ENCODE measurements at regions not wholly inside any gene's neighbourhood (a gene's known extent, or its start where the extent isn't known, plus 50 kb on each side); places are given as distances from the start of the nearest gene placed in this dataset.

- Mint-ChIP-seq H3K27ac (no peak overlapping the region), H3K4me1 (no peaks in the 10 kb centered on the region), H3K36me3 (no peaks in the 10 kb centered on the region), H3K27me3 (no peaks in the 10 kb centered on the region), H3K9me3 (peaks cover 12% of the 10 kb centered on the region), H3K4me3 (no peak overlapping the region)
- DNase-seq = no peak
- ATAC-seq (ENCODE audit: low read depth) = no peak
- POLR2A ChIA-PET = no interaction called here
Measured at GRCh38 chr11:129573161-129573560, 197.5 kb downstream of the BARX2 start.

GRCh38 chr11:129574431-129574830, 198.8 kb downstream of the BARX2 start:
- H3K27ac Mint-ChIP-seq = no peak overlapping the region
- DNase-seq = no peak
- no peak overlapping the region for H3K4me3 Mint-ChIP-seq
- no peaks in the 10 kb centered on the region for H3K27me3 Mint-ChIP-seq
- POLR2A ChIA-PET = no interaction called here
- H3K4me1 Mint-ChIP-seq = no peaks in the 10 kb centered on the region
- no peaks in the 10 kb centered on the region for H3K36me3 Mint-ChIP-seq
- no peak for ATAC-seq (ENCODE audit: low read depth)
- H3K9me3 Mint-ChIP-seq = peaks cover 6% of the 10 kb centered on the region

- DNase-seq (no peak), ATAC-seq (ENCODE audit: low read depth) (no peak)
- H3K9me3 Mint-ChIP-seq = peaks cover 5% of the 10 kb centered on the region
- no peaks in the 10 kb centered on the region for H3K27me3 Mint-ChIP-seq
- no peak overlapping the region for H3K27ac Mint-ChIP-seq
- POLR2A ChIA-PET = no interaction called here
- no peak overlapping the region for H3K4me3 Mint-ChIP-seq
- H3K36me3 Mint-ChIP-seq = no peaks in the 10 kb centered on the region
- H3K4me1 Mint-ChIP-seq = no peaks in the 10 kb centered on the region
Measured at GRCh38 chr11:129576652-129577051, 201.0 kb downstream of the BARX2 start.

- DNase-seq = no peak
- POLR2A ChIA-PET = no interaction called here
- Mint-ChIP-seq H3K27me3 (no peaks in the 10 kb centered on the region), H3K4me1 (no peaks in the 10 kb centered on the region), H3K27ac (no peak overlapping the region), H3K9me3 (peaks cover 5% of the 10 kb centered on the region), H3K4me3 (no peak overlapping the region), H3K36me3 (no peaks in the 10 kb centered on the region)
- ATAC-seq (ENCODE audit: low read depth) = no peak
Measured at GRCh38 chr11:129578006-129578405, 202.4 kb downstream of the BARX2 start.

- POLR2A ChIA-PET = no interaction called here
- Mint-ChIP-seq H3K27ac (no peak overlapping the region), H3K4me1 (no peaks in the 10 kb centered on the region), H3K4me3 (no peak overlapping the region), H3K9me3 (no peaks in the 10 kb centered on the region), H3K36me3 (no peaks in the 10 kb centered on the region), H3K27me3 (no peaks in the 10 kb centered on the region)
- ATAC-seq (ENCODE audit: low read depth) (no peak), DNase-seq (no peak)
Measured at GRCh38 chr11:129580278-129580677, 204.6 kb downstream of the BARX2 start.

- POLR2A ChIA-PET = no interaction called here
- no peaks in the 10 kb centered on the region for H3K9me3 Mint-ChIP-seq
Measured at GRCh38 chr11:129584316-129584715, 208.7 kb downstream of the BARX2 start.

GRCh38 chr11:129589190-129589860, 213.7 kb downstream of the BARX2 start:
- Mint-ChIP-seq H3K4me1 (no peaks in the 10 kb centered on the region), H3K27ac (no peak overlapping the region), H3K36me3 (no peaks in the 10 kb centered on the region), H3K4me3 (no peak overlapping the region), H3K9me3 (no peaks in the 10 kb centered on the region), H3K27me3 (peaks cover 2% of the 10 kb centered on the region)
- ATAC-seq (ENCODE audit: low read depth) (no peak), DNase-seq (no peak)
- POLR2A ChIA-PET = no interaction called here

More at GRCh38 chr11:129584316-129584715, 208.7 kb downstream of the BARX2 start:
- DNase-seq (no peak), ATAC-seq (ENCODE audit: low read depth) (no peak)
- H3K4me1 Mint-ChIP-seq = no peaks in the 10 kb centered on the region
- no peak overlapping the region for H3K4me3 Mint-ChIP-seq
- H3K27ac Mint-ChIP-seq = no peak overlapping the region
- no peaks in the 10 kb centered on the region for H3K36me3 Mint-ChIP-seq
- no peaks in the 10 kb centered on the region for H3K27me3 Mint-ChIP-seq

- no peak for DNase-seq
- Mint-ChIP-seq H3K4me3 (no peak overlapping the region), H3K27ac (no peak overlapping the region), H3K4me1 (no peaks in the 10 kb centered on the region), H3K27me3 (peaks cover 2% of the 10 kb centered on the region), H3K9me3 (no peaks in the 10 kb centered on the region), H3K36me3 (no peaks in the 10 kb centered on the region)
- POLR2A ChIA-PET = no interaction called here
- no peak for ATAC-seq (ENCODE audit: low read depth)
Measured at GRCh38 chr11:129590030-129590752, 214.5 kb downstream of the BARX2 start.

GRCh38 chr11:129590753-129591475, 215.3 kb downstream of the BARX2 start:
- Mint-ChIP-seq H3K36me3 (no peaks in the 10 kb centered on the region), H3K4me3 (no peak overlapping the region), H3K4me1 (no peaks in the 10 kb centered on the region), H3K9me3 (no peaks in the 10 kb centered on the region), H3K27me3 (peaks cover 2% of the 10 kb centered on the region), H3K27ac (no peak overlapping the region)
- ATAC-seq (ENCODE audit: low read depth) = no peak
- DNase-seq = no peak
- POLR2A ChIA-PET = no interaction called here

- Mint-ChIP-seq H3K4me3 (no peak overlapping the region), H3K4me1 (no peaks in the 10 kb centered on the region), H3K27me3 (peaks cover 2% of the 10 kb centered on the region), H3K36me3 (no peaks in the 10 kb centered on the region), H3K9me3 (no peaks in the 10 kb centered on the region), H3K27ac (no peak overlapping the region)
- ATAC-seq (ENCODE audit: low read depth) (no peak), DNase-seq (no peak)
- POLR2A ChIA-PET = no interaction called here
Measured at GRCh38 chr11:129591527-129591926, 215.9 kb downstream of the BARX2 start.

GRCh38 chr11:129592191-129592590, 216.5 kb downstream of the BARX2 start:
- ATAC-seq (ENCODE audit: low read depth) (no peak), DNase-seq (no peak)
- POLR2A ChIA-PET = no interaction called here
- H3K27me3 Mint-ChIP-seq = peaks cover 2% of the 10 kb centered on the region
- H3K4me1 Mint-ChIP-seq = no peaks in the 10 kb centered on the region
- no peak overlapping the region for H3K4me3 Mint-ChIP-seq
- no peaks in the 10 kb centered on the region for H3K36me3 Mint-ChIP-seq
- H3K27ac Mint-ChIP-seq = no peak overlapping the region
- no peaks in the 10 kb centered on the region for H3K9me3 Mint-ChIP-seq

- Mint-ChIP-seq H3K9me3 (no peaks in the 10 kb centered on the region), H3K4me1 (no peaks in the 10 kb centered on the region), H3K4me3 (no peak overlapping the region), H3K27ac (no peak overlapping the region), H3K27me3 (peaks cover 2% of the 10 kb centered on the region), H3K36me3 (no peaks in the 10 kb centered on the region)
- DNase-seq = no peak
- POLR2A ChIA-PET = no interaction called here
- ATAC-seq (ENCODE audit: low read depth) = no peak
Measured at GRCh38 chr11:129593098-129593497, 217.4 kb downstream of the BARX2 start.

GRCh38 chr11:129595038-129595962, 219.7 kb downstream of the BARX2 start:
- peaks cover 2% of the 10 kb centered on the region for H3K27me3 Mint-ChIP-seq
- no peaks in the 10 kb centered on the region for H3K36me3 Mint-ChIP-seq
- no peak for ATAC-seq (ENCODE audit: low read depth)
- no peaks in the 10 kb centered on the region for H3K9me3 Mint-ChIP-seq
- no peak overlapping the region for H3K27ac Mint-ChIP-seq
- POLR2A ChIA-PET = no interaction called here
- H3K4me1 Mint-ChIP-seq = no peaks in the 10 kb centered on the region
- DNase-seq = no peak
- no peak overlapping the region for H3K4me3 Mint-ChIP-seq
